GM12864 (cell line): ENCODE measurements at regions not wholly inside any gene's neighbourhood (a gene's known extent, or its start where the extent isn't known, plus 50 kb on each side); places are given as distances from the start of the nearest gene placed in this dataset.

ENCODE experiments used
- DNase-seq: peaks from one replicate; pipeline ENCODE4 v3.0.0-alpha.2; 2011; ENCODE audit warnings: low read depth
- H3K4me3 ChIP-seq: 2 replicates; pipeline ENCODE4 v1.5.1; 2011; ENCODE audit warnings: mild to moderate bottlenecking, low read depth, low read length, control low read depth
- TF ChIP-seq, protein P1 (sequence below): IDR thresholded peaks from 2 replicates; pipeline ENCODE4 v1.5.1; 2011; ENCODE audit warnings: low read depth, mild to moderate bottlenecking, moderate library complexity, low read length, control low read depth, inconsistent platforms; ENCODE audit errors: missing control alignments

DNA sequence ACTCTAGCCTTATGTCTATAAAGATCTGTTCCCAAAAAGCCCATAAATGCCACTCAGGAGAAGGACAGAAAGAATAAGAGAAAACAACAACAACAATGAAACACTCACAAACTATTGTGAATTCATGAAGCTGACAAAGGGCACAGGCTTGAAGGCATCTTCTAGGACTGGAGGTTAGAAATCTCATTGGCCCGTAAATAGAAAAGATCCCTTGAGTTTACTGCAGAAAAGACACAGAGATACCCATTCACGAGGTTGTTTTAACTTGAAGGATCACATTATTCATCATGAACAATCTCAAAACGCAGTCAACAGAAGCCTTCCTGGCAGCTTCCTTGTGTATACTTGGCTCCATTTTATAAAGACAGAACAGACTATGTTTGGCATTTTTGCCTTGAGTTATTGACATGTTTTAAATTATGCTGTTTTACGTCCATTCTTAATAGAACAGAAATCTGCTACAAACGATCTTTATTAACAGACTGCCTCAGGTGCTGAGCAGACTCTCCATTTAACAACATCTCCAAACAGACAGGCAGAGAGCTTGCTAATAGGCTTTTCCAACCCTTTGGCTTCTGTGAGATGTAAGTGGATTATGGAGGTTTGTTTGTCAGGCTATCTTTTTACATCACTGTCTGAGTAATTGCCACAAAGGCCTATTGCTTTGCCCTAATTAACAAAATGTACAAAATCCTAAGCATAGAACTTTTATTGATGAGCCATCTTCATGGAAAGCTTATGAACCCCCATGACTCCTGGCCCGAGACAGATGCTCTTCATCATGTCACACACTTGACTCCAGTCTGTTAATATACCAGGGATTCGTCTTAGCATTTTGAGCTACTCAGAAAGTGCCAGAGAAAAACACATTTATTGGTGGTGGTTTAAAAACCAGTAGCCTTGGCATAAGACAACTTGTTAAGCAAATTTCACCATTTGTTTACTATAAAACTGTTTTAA, 735.3 kb upstream of the ZNF608 start:
- no peak overlapping the region for H3K4me3 ChIP-seq
- TF ChIP-seq, protein P1, sequence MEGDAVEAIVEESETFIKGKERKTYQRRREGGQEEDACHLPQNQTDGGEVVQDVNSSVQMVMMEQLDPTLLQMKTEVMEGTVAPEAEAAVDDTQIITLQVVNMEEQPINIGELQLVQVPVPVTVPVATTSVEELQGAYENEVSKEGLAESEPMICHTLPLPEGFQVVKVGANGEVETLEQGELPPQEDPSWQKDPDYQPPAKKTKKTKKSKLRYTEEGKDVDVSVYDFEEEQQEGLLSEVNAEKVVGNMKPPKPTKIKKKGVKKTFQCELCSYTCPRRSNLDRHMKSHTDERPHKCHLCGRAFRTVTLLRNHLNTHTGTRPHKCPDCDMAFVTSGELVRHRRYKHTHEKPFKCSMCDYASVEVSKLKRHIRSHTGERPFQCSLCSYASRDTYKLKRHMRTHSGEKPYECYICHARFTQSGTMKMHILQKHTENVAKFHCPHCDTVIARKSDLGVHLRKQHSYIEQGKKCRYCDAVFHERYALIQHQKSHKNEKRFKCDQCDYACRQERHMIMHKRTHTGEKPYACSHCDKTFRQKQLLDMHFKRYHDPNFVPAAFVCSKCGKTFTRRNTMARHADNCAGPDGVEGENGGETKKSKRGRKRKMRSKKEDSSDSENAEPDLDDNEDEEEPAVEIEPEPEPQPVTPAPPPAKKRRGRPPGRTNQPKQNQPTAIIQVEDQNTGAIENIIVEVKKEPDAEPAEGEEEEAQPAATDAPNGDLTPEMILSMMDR, result no peak
- no peak for DNase-seq

GRCh38 chr5:125483609-125484008, 737.2 kb upstream of the ZNF608 start:
- no peak for DNase-seq
- TF ChIP-seq, protein P1, result no peak
- H3K4me3 ChIP-seq, result no peak overlapping the region

- no peak overlapping the region for H3K4me3 ChIP-seq
- TF ChIP-seq, protein P1, result no peak
- DNase-seq, result no peak
These were observed 737.9 kb upstream of the ZNF608 start for GRCh38 chr5:125484272-125484741.

DNA sequence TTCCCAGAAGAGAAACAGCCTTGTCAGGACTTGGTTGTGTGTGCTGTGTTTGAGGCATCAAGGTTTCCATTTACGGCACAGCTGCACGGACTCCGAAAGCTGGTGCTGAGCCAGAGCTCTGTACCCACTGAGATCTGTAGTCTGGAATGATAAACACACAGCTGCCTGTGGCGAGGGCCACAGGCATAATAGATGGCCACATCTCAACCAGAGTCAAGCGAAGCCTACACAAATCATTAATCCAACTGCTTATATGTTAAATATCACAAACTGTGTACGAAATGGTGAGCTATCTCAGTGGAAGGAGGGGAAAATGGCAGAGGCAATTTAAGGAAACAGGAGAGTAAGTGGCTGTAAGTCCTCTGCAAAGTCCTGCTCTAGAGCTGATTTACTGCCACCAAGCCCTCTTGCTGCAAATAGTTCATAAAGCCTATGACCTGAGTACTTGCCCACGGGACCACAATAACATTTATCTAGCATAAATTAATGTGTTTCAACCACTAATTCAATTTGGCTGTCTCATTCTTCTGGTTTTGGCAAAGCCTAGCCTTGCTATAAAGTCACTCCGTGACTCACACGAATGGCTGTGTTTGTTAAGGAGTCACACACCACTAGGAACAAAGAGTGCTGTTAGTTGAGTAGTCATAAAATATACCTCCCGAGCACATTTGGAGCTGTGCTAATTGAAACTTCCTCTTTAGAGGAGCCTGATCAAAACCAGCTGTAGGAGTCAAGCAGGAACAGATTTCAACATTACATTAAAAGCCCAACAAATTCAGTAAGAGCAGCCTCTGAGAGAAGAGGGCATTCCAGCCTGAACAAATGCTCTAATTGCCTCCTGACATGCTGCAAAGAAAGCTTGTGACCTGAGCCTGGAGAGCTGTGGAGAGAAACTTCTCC, 738.6 kb upstream of the ZNF608 start:
- TF ChIP-seq, protein P1, result no peak
- H3K4me3 ChIP-seq, result no peak overlapping the region
- no peak for DNase-seq

DNA sequence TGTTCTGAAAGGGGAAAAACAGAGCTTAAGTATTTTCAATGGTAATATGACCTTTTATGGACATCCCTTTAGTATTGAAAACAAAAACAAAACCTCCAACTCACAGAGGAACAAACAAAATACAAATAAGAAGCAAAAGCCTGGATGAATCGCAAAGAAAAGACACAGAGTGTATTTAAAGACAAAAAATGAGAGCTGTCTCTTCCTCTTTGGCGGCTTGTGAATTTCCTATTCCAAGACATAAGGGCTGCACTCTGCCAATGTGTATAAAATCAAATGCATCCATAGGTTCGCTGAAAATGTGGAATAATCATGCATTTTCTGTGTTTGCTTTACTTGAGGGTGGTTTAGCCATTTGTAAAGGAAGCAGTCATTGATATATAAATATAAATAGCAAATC, 739.3 kb upstream of the ZNF608 start:
- TF ChIP-seq, protein P1, result no peak
- no peak for DNase-seq
- no peak overlapping the region for H3K4me3 ChIP-seq

GRCh38 chr5:125486634-125487033, 740.2 kb upstream of the ZNF608 start:
- TF ChIP-seq, protein P1, result no peak
- DNase-seq, result no peak
- no peak overlapping the region for H3K4me3 ChIP-seq
